K562 (cell line): ENCODE measurements at regions not wholly inside any gene's neighbourhood (a gene's known extent, or its start where the extent isn't known, plus 50 kb on each side); places are given as distances from the start of the nearest gene placed in this dataset.

Experiments used
- ATAC-seq: fragments of 200-7000 bp; cut with Tn5 transposase; 3 replicates; pipeline ENCODE4 v1.9.1; 2020; ENCODE audit warnings: moderate library complexity
- BruUV-seq: library from RNA; stranded (reverse); fragments of 400-500 nt; replicated peaks from 2 replicates; lab custom pipeline; 2021; lab: Mats Ljungman, UMichigan
- CTCF ChIA-PET: fragments of 300-600 bp; formaldehyde crosslinking; extraction: SDS; loops from one replicate; lab custom pipeline; 2021; ENCODE audit warnings: low intra/inter-chr PET ratio; lab: Yijun Ruan, JAX
- POLR2A ChIA-PET: fragments of 300-600, 350-650 bp; sonication (Branson Sonifier 250); formaldehyde crosslinking; extraction: SDS; loops from one replicate; lab custom pipeline; 2021; ENCODE audit warnings: antibody characterized with exemption, inconsistent platforms; lab: Yijun Ruan, JAX
- DNase-seq, 4 experiments: peaks; one replicate each; pipeline versions ENCODE4 v3.0.0 to v3.0.0-alpha.2; 2011 to 2018; ENCODE audit warnings: low spot score in 3 of 4, mixed read lengths in 3 of 4; ENCODE audit errors: extremely low read depth in 1 of 4
- FAIRE-seq: peaks from 2 replicates; lab custom pipeline; 2011; peaks lifted over from hg19 to GRCh38; lab: Jason Lieb, UNC
- H2AFZ ChIP-seq: 2 replicates; pipeline ENCODE4 v1.6.0; 2011; ENCODE audit warnings: low read depth, low read length, control low read depth, inconsistent platforms
- H3K27ac ChIP-seq: fragments of 200-600 bp; 3 replicates; pipeline ENCODE4 v1.8.0; 2011; ENCODE audit warnings: low read depth, mild to moderate bottlenecking, control low read depth, inconsistent platforms, low read length, moderate library complexity, mixed read lengths; ENCODE audit errors: extremely low read depth
- H3K27me3 ChIP-seq, 2 experiments: fragments of 300-600 bp in 1 of 2; 2 replicates in 1 of 2; 3 replicates in 1 of 2; pipeline versions ENCODE4 v1.6.0 to v1.8.0; 2011; ENCODE audit warnings: inconsistent platforms in 2 of 2, low read length in 2 of 2, mild to moderate bottlenecking in 1 of 2, mixed read lengths in 1 of 2, moderate library complexity in 1 of 2; ENCODE audit not compliant: control insufficient read depth in 2 of 2, insufficient read depth in 2 of 2
- H3K36me3 ChIP-seq: fragments of 300-600 bp; 3 replicates; pipeline ENCODE4 v1.8.0; 2011; ENCODE audit warnings: mild to moderate bottlenecking, low read length, inconsistent platforms; ENCODE audit not compliant: control insufficient read depth, insufficient read depth
- H3K4me1 ChIP-seq, 2 experiments: fragments of 200-600 bp in 1 of 2; replicated peaks in 1 of 2; 2 replicates in 1 of 2; 3 replicates in 1 of 2; pipeline versions ENCODE4 v1.5.1 to v1.8.0; 2011; ENCODE audit warnings: inconsistent platforms in 2 of 2, low read length in 2 of 2, mild to moderate bottlenecking in 1 of 2, mixed read lengths in 1 of 2, moderate library complexity in 1 of 2; ENCODE audit not compliant: control insufficient read depth in 2 of 2, insufficient read depth in 2 of 2
- H3K4me2 ChIP-seq: 2 replicates; pipeline ENCODE4 v1.6.1; 2011; ENCODE audit warnings: low read length, control low read depth, inconsistent platforms, mixed read lengths; ENCODE audit not compliant: insufficient read depth
- H3K4me3 ChIP-seq: fragments of 200-600 bp; sonication (generic), shearing (Covaris generic); 2 replicates; pipeline ENCODE4 v1.5.1; 2016; ENCODE audit warnings: control low read depth, inconsistent platforms
- H3K79me2 ChIP-seq: fragments of 200-600 bp; 3 replicates; pipeline ENCODE4 v1.8.0; 2011; ENCODE audit warnings: low read length, inconsistent platforms; ENCODE audit not compliant: control insufficient read depth, insufficient read depth
- H3K9ac ChIP-seq, 2 experiments: 2 replicates each; pipeline versions ENCODE4 v1.6.0 to v1.6.1; 2011; ENCODE audit warnings: low read depth in 2 of 2, low read length in 2 of 2, control low read depth in 1 of 2, inconsistent platforms in 1 of 2, mild to moderate bottlenecking in 1 of 2, mixed read lengths in 1 of 2; ENCODE audit not compliant: insufficient read depth in 1 of 2
- H3K9me1 ChIP-seq: one replicate; pipeline ENCODE4 v1.6.0; 2011; ENCODE audit warnings: inconsistent platforms, mild to moderate bottlenecking, low read length, moderate library complexity; ENCODE audit not compliant: control insufficient read depth, insufficient read depth
- H3K9me3 ChIP-seq: replicated peaks from 2 replicates; pipeline ENCODE4 v1.5.1; 2011; ENCODE audit warnings: low read depth, low read length, inconsistent platforms; ENCODE audit not compliant: control insufficient read depth, insufficient read depth
- H4K20me1 ChIP-seq: replicated peaks from 2 replicates; pipeline ENCODE4 v1.6.1; 2011; ENCODE audit warnings: low read length, inconsistent platforms, mixed read lengths; ENCODE audit not compliant: control insufficient read depth, insufficient read depth
- ETS2 ChIP-seq: IDR thresholded peaks from 2 replicates; pipeline ENCODE4 v1.6.1; 2016; ENCODE audit warnings: borderline replicate concordance, missing genetic modification characterization, mild to moderate bottlenecking, moderate library complexity, missing compliant biosample characterization; ENCODE audit not compliant: poor library complexity, severe bottlenecking
- LARP7 ChIP-seq: fragments of 450-650 bp; IDR thresholded peaks from 2 replicates; pipeline ENCODE4 v1.6.1; 2016
- WGBS: fragments of 100-300 bp; shearing (Covaris generic); methylation state at CpG from one replicate; pipeline ENCODE4 v1.1.6; 2016; ENCODE audit warnings: low coverage, mixed read lengths; ENCODE audit not compliant: insufficient coverage; ENCODE audit errors: missing lambda C conversion rate; 5-methylcytosine and 5-hydroxymethylcytosine counted together
- in situ Hi-C: fragments of 300-500 bp; cut with MboI; formaldehyde crosslinking; loops from 4 replicates; pipeline ENCODE4 v1.15.0; 2018; ENCODE audit warnings: inconsistent platforms, mixed read lengths
- intact Hi-C: fragments of 100-400 bp; cut with micrococcal nuclease; formaldehyde crosslinking; loops from 2 replicates; pipeline ENCODE4 v1.14.2; 2022
- TF ChIP-seq, protein P1 (sequence below): fragments of 250-450 bp; sonication (Bioruptor Pico); IDR thresholded peaks from 2 replicates; pipeline ENCODE4 v1.4.0; 2020; ENCODE audit warnings: mild to moderate bottlenecking, moderate library complexity
- TF ChIP-seq, protein P2 (sequence below): fragments of 200-800 bp; sonication (Bioruptor generic); IDR thresholded peaks from 2 replicates; pipeline ENCODE4 v1.6.1; 2017; ENCODE audit warnings: missing genetic modification characterization, missing compliant biosample characterization

DNA sequence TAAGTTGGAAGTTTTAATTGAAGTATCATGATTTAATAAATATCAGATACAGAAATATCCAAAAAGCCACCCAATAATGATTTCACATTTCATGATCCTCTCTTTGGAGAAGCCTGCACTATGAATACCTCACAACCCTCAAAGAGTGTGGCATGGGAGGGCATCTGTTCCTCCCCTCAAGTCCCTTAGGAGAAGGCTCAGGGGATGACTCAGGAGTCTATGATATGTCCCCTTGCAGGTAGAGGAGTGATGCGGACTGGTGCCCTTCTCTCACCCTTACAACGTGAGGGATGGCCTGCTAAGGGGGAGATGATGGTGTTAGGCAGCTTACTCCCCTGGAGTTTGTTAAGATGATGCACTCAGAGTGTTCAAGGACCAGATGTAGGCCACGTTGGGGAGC lies 303.3 kb upstream of the DUSP10 start:
- intact Hi-C loops, result no loop called here
- DNase-seq (no peak), ATAC-seq (no peak), FAIRE-seq (no peak)
- 11% methylated on average over 3 of the region's 3 CpGs for WGBS
- Histone ChIP-seq H3K27ac (no peak overlapping the region), H3K9me1 (no peaks in the 10 kb centered on the region), H4K20me1 (no peaks in the 10 kb centered on the region), H3K27me3 (peaks cover 2 to 8% of the 10 kb centered on the region in 2 experiments; a peak in 2 of 5 replicates), H3K9me3 (no peaks in the 10 kb centered on the region), H3K79me2 (no peaks in the 10 kb centered on the region), H3K4me1 (no peaks in the 10 kb centered on the region), H2AFZ (no peak overlapping the region), H3K9ac (no peak overlapping the region), H3K4me3 (no peak overlapping the region), H3K36me3 (no peaks in the 10 kb centered on the region), H3K4me2 (no peak overlapping the region)
- POLR2A ChIA-PET, result interaction anchor here (1.1 kb wide), 1 partner anchor 8 kb away, joined by 3 read pairs; no protein-coding TSS in a partner anchor
- CTCF ChIA-PET, result no interaction called here
- BruUV-seq, result no TSS peak
- TF ChIP-seq, protein P1, sequence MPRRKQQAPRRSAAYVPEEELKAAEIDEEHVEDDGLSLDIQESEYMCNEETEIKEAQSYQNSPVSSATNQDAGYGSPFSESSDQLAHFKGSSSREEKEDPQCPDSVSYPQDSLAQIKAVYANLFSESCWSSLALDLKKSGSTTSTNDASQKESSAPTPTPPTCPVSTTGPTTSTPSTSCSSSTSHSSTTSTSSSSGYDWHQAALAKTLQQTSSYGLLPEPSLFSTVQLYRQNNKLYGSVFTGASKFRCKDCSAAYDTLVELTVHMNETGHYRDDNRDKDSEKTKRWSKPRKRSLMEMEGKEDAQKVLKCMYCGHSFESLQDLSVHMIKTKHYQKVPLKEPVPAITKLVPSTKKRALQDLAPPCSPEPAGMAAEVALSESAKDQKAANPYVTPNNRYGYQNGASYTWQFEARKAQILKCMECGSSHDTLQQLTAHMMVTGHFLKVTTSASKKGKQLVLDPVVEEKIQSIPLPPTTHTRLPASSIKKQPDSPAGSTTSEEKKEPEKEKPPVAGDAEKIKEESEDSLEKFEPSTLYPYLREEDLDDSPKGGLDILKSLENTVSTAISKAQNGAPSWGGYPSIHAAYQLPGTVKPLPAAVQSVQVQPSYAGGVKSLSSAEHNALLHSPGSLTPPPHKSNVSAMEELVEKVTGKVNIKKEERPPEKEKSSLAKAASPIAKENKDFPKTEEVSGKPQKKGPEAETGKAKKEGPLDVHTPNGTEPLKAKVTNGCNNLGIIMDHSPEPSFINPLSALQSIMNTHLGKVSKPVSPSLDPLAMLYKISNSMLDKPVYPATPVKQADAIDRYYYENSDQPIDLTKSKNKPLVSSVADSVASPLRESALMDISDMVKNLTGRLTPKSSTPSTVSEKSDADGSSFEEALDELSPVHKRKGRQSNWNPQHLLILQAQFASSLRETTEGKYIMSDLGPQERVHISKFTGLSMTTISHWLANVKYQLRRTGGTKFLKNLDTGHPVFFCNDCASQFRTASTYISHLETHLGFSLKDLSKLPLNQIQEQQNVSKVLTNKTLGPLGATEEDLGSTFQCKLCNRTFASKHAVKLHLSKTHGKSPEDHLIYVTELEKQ, result no peak
- no peak for TF ChIP-seq LARP7
- TF ChIP-seq, protein P2, sequence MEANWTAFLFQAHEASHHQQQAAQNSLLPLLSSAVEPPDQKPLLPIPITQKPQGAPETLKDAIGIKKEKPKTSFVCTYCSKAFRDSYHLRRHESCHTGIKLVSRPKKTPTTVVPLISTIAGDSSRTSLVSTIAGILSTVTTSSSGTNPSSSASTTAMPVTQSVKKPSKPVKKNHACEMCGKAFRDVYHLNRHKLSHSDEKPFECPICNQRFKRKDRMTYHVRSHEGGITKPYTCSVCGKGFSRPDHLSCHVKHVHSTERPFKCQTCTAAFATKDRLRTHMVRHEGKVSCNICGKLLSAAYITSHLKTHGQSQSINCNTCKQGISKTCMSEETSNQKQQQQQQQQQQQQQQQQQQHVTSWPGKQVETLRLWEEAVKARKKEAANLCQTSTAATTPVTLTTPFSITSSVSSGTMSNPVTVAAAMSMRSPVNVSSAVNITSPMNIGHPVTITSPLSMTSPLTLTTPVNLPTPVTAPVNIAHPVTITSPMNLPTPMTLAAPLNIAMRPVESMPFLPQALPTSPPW (CRISPR knock-in tag), result no peak
- TF ChIP-seq ETS2 (tag), result no peak
- in situ Hi-C loops, result no loop called here
